ENCODE measurements at regions not wholly inside any gene's neighbourhood (a gene's known extent, or its start where the extent isn't known, plus 50 kb on each side); places are given as distances from the start of the nearest gene placed in this dataset.

DNA sequence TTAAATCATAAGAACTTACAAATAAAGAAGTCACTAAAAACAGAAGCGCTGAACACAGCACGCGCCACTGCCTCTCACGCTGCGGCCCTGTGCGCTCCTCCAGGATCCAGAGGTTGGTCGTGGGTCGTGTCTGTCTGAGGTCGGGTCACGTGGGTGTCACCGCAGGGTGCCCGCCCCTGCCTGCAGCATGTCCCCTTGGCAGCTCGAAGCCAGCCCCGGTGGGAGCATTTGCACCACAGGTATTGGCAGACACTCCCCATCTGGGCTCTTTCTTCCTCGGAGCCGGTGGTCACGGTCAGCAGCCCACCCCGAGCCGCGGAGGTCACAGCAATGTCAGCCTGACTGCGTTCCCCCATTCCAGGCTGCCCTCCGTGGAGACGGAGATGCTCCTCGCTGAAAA lies 88.6 kb downstream of the PDGFA start:
- TF ChIP-seq, protein P1, sequence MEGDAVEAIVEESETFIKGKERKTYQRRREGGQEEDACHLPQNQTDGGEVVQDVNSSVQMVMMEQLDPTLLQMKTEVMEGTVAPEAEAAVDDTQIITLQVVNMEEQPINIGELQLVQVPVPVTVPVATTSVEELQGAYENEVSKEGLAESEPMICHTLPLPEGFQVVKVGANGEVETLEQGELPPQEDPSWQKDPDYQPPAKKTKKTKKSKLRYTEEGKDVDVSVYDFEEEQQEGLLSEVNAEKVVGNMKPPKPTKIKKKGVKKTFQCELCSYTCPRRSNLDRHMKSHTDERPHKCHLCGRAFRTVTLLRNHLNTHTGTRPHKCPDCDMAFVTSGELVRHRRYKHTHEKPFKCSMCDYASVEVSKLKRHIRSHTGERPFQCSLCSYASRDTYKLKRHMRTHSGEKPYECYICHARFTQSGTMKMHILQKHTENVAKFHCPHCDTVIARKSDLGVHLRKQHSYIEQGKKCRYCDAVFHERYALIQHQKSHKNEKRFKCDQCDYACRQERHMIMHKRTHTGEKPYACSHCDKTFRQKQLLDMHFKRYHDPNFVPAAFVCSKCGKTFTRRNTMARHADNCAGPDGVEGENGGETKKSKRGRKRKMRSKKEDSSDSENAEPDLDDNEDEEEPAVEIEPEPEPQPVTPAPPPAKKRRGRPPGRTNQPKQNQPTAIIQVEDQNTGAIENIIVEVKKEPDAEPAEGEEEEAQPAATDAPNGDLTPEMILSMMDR (IDR thresholded peaks at IDR 0.05): no peak
- TF ChIP-seq POLR2A (IDR thresholded peaks at IDR 0.05) (no peak), POLR2AphosphoS5 (IDR thresholded peaks at IDR 0.05) (no peak)
- DNase-seq (ENCODE audit: low spot score in 2 of 2): no peak
- Histone ChIP-seq H3K4me3 (no peak overlapping the region), H3K36me3 (no peaks in the 10 kb centered on the region), H3K27ac (no peak overlapping the region), H3K9me3 (no peaks in the 10 kb centered on the region), H3K4me1 (no peaks in the 10 kb centered on the region), H3K27me3 (peaks cover 0 to under 1% of the 10 kb centered on the region in 2 donors)
- intact Hi-C loops (cut with DNase I; ENCODE audit: low total_unique reads): no loop called here

- H3K4me3 ChIP-seq: no peak overlapping the region
- no peaks in the 10 kb centered on the region for H3K36me3 ChIP-seq
- intact Hi-C loops (cut with DNase I; ENCODE audit: low total_unique reads): no loop called here
- no peaks in the 10 kb centered on the region for H3K9me3 ChIP-seq
- TF ChIP-seq POLR2AphosphoS5 (IDR thresholded peaks at IDR 0.05): no peak
- TF ChIP-seq, protein P1 (IDR thresholded peaks at IDR 0.05): no peak
- TF ChIP-seq POLR2A (IDR thresholded peaks at IDR 0.05): no peak
- no peak for DNase-seq (ENCODE audit: low spot score in 2 of 2)
- H3K27ac ChIP-seq: no peak overlapping the region
- no peaks in the 10 kb centered on the region for H3K4me1 ChIP-seq
- H3K27me3 ChIP-seq: no peaks in the 10 kb centered on the region
Measured at GRCh38 chr7:431658-432111, 88.0 kb downstream of the PDGFA start.

GRCh38 chr7:432256-432655 lies 87.4 kb downstream of the PDGFA start:
- DNase-seq (ENCODE audit: low spot score in 2 of 2): no peak
- Histone ChIP-seq H3K27me3 (no peaks in the 10 kb centered on the region), H3K27ac (no peak overlapping the region), H3K4me1 (no peaks in the 10 kb centered on the region), H3K9me3 (no peaks in the 10 kb centered on the region), H3K4me3 (no peak overlapping the region), H3K36me3 (no peaks in the 10 kb centered on the region)
- TF ChIP-seq POLR2A (IDR thresholded peaks at IDR 0.05): no peak
- no peak for TF ChIP-seq POLR2AphosphoS5 (IDR thresholded peaks at IDR 0.05)
- TF ChIP-seq, protein P1 (IDR thresholded peaks at IDR 0.05): no peak
- intact Hi-C loops (cut with DNase I; ENCODE audit: low total_unique reads): no loop called here

GRCh38 chr7:432933-433332 lies 86.7 kb downstream of the PDGFA start:
- Histone ChIP-seq H3K4me3 (no peak overlapping the region), H3K4me1 (no peaks in the 10 kb centered on the region), H3K9me3 (no peaks in the 10 kb centered on the region), H3K36me3 (no peaks in the 10 kb centered on the region), H3K27ac (no peak overlapping the region), H3K27me3 (no peaks in the 10 kb centered on the region)
- TF ChIP-seq POLR2A (IDR thresholded peaks at IDR 0.05): no peak
- TF ChIP-seq, protein P1 (IDR thresholded peaks at IDR 0.05): no peak
- TF ChIP-seq POLR2AphosphoS5 (IDR thresholded peaks at IDR 0.05): no peak
- no peak for DNase-seq (ENCODE audit: low spot score in 2 of 2)
- intact Hi-C loops (cut with DNase I; ENCODE audit: low total_unique reads): no loop called here

DNA sequence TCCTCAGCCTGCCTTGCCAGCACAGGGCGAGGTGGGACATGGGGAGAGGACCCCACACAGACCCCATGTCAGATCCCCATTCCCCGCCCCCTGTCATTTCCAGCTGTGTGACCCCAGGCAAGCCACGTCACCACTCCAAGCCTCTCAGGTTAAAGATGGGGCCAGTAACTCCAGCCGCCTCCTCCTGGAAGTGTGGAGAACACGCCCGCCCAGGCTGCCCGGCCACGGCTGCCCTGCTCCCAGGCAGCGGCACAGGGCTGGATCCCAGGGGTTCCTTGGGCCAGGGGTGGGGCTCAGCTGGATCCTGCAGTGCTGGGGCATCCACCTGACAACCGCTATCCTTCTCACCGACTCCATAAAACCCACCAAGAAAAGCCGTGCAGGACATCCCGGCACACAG lies 86.1 kb downstream of the PDGFA start:
- no peaks in the 10 kb centered on the region for H3K36me3 ChIP-seq
- H3K4me1 ChIP-seq: no peaks in the 10 kb centered on the region
- H3K27ac ChIP-seq: no peak overlapping the region
- DNase-seq (ENCODE audit: low spot score in 2 of 2): no peak
- intact Hi-C loops (cut with DNase I; ENCODE audit: low total_unique reads): no loop called here
- no peaks in the 10 kb centered on the region for H3K27me3 ChIP-seq
- no peaks in the 10 kb centered on the region for H3K9me3 ChIP-seq
- TF ChIP-seq, protein P1 (IDR thresholded peaks at IDR 0.05): no peak
- TF ChIP-seq POLR2A (IDR thresholded peaks at IDR 0.05) (no peak), POLR2AphosphoS5 (IDR thresholded peaks at IDR 0.05) (no peak)
- no peak overlapping the region for H3K4me3 ChIP-seq

Measured in breast epithelium (tissue), 4 donors.